ENCODE measurements at regions not wholly inside any gene's neighbourhood (a gene's known extent, or its start where the extent isn't known, plus 50 kb on each side); places are given as distances from the start of the nearest gene placed in this dataset.

DNA sequence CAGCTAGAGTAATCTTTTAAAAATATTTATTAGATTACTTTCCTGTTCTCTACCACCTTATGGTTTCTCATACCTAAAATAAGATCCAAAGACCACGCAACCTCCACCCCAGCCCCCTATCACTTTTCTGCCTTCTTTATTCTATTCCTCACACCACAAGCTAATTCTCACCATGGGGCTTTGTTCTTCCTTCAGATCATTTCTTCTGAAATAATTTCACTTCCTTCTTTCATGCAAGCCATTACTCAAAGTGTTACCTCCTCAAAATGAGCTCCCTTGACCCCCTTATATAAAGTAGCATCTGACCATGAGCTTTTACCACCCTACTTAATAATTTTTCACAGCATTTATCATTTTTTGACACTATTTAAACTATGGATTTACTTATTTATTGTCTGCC, 233.2 kb upstream of the TMCO5A start:
- Mint-ChIP-seq H3K36me3 (ENCODE audit: low read depth) (peaks cover 1% of the 10 kb centered on the region), H3K4me3 (ENCODE audit: unreplicated experiment) (no peak overlapping the region), H3K4me1 (ENCODE audit: low read depth) (no peaks in the 10 kb centered on the region), H3K27me3 (ENCODE audit: low read depth) (peaks cover 31% of the 10 kb centered on the region), H3K9me3 (ENCODE audit: low read depth) (no peaks in the 10 kb centered on the region), H3K27ac (ENCODE audit: unreplicated experiment) (no peak overlapping the region)
- no peak for TF ChIP-seq CTCF (IDR thresholded peaks at IDR 0.05)
- DNase-seq (ENCODE audit: low spot score), result no peak

DNA sequence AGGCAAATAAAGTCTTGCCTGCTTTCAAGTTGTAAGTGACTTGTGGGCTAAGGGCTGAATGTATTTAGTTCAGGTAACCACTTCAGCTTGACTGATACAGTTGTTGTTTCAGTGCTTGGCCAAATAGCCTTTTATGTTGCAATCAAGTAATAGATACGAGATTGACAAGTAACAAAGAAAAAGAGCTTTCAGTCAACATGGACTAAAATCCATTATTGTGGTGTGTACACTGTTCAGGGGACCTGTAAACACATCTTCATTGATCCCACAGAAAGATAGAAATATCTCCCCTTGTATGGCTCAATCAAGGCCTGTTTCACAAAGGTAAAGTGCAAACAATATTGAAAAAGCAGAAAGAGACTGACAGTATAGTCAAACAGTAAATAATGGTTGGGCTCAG, 224.8 kb upstream of the TMCO5A start:
- DNase-seq (ENCODE audit: low spot score), result no peak
- peaks cover 4% of the 10 kb centered on the region for H3K36me3 Mint-ChIP-seq (ENCODE audit: low read depth)
- TF ChIP-seq CTCF (IDR thresholded peaks at IDR 0.05), result no peak
- H3K27me3 Mint-ChIP-seq (ENCODE audit: low read depth), result peaks cover 36% of the 10 kb centered on the region
- no peaks in the 10 kb centered on the region for H3K4me1 Mint-ChIP-seq (ENCODE audit: low read depth)
- no peak overlapping the region for H3K27ac Mint-ChIP-seq (ENCODE audit: unreplicated experiment)
- H3K4me3 Mint-ChIP-seq (ENCODE audit: unreplicated experiment), result no peak overlapping the region
- peaks cover 7% of the 10 kb centered on the region for H3K9me3 Mint-ChIP-seq (ENCODE audit: low read depth)

- Mint-ChIP-seq H3K27me3 (ENCODE audit: low read depth) (peaks cover 9% of the 10 kb centered on the region), H3K36me3 (ENCODE audit: low read depth) (peaks cover 3% of the 10 kb centered on the region), H3K27ac (ENCODE audit: unreplicated experiment) (no peak overlapping the region), H3K9me3 (ENCODE audit: low read depth) (peaks cover 7% of the 10 kb centered on the region), H3K4me3 (ENCODE audit: unreplicated experiment) (no peak overlapping the region), H3K4me1 (ENCODE audit: low read depth) (peaks cover 3% of the 10 kb centered on the region)
- no peak for TF ChIP-seq CTCF (IDR thresholded peaks at IDR 0.05)
- no peak for DNase-seq (ENCODE audit: low spot score)
Measured at GRCh38 chr15:37715101-37715500, 219.3 kb upstream of the TMCO5A start.

DNA sequence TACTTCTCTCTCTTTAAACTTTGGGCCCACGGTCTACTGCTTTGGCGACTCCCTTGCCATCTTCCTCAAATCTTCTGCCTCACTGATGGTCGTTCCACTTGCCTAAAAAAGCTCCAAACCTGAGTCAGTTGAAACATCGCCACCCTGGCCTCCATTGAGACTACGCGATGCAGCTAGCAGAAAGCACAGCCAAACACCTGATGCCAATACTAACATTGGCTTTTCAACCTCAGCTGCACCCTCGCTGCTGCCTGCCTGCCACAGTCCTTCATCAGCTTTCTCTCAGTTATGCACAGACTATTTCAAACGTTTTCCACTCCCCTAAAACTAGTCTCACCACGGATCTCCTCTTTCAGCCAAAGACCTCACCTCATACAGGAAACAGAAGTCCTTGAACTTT, 214.2 kb upstream of the TMCO5A start:
- no peak for DNase-seq (ENCODE audit: low spot score)
- Mint-ChIP-seq H3K9me3 (ENCODE audit: low read depth) (no peaks in the 10 kb centered on the region), H3K27me3 (ENCODE audit: low read depth) (no peaks in the 10 kb centered on the region), H3K4me1 (ENCODE audit: low read depth) (peaks cover 3% of the 10 kb centered on the region), H3K27ac (ENCODE audit: unreplicated experiment) (no peak overlapping the region), H3K36me3 (ENCODE audit: low read depth) (no peaks in the 10 kb centered on the region), H3K4me3 (ENCODE audit: unreplicated experiment) (no peak overlapping the region)
- no peak for TF ChIP-seq CTCF (IDR thresholded peaks at IDR 0.05)

DNA sequence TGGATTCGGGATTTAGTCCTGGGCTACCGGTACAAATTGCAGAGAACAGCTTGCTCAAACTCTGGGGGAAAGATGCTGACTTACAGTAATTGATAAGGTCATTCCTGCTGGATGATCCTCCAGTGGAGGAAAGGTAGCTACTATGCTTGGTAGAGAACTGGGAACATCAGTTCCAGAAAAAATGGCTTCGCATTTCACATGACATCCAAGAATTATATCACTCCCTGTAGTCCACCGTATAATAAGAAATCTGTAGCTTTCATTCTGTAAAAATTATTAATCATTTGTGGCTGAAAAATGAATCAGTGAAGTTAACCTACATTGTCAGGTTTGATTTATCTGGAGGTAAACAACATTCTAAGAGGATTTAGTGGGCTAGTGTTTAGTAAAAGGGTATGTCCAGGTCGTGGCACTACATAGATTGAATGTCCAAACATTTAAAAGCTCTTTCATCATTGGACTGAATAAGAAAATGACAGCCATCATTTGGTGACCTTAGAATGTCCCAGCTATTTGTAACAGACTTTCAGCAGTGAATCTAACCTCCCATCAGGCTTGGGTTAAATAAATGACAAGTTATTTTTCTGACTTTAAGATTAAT, 203.2 kb upstream of the TMCO5A start:
- H3K27me3 Mint-ChIP-seq (ENCODE audit: low read depth), result peaks cover 17% of the 10 kb centered on the region
- no peak overlapping the region for H3K27ac Mint-ChIP-seq (ENCODE audit: unreplicated experiment)
- no peaks in the 10 kb centered on the region for H3K4me1 Mint-ChIP-seq (ENCODE audit: low read depth)
- DNase-seq (ENCODE audit: low spot score), result no peak
- no peak for TF ChIP-seq CTCF (IDR thresholded peaks at IDR 0.05)
- no peaks in the 10 kb centered on the region for H3K9me3 Mint-ChIP-seq (ENCODE audit: low read depth)
- H3K36me3 Mint-ChIP-seq (ENCODE audit: low read depth), result no peaks in the 10 kb centered on the region
- H3K4me3 Mint-ChIP-seq (ENCODE audit: unreplicated experiment), result no peak overlapping the region

Data from chondrocyte (in vitro differentiated cells).